K562 (cell line): ENCODE measurements at regions not wholly inside any gene's neighbourhood (a gene's known extent, or its start where the extent isn't known, plus 50 kb on each side); places are given as distances from the start of the nearest gene placed in this dataset.

Source experiments
- ATF1 ChIP-seq, 2 experiments: fragments of 450-650 bp in 1 of 2; IDR thresholded peaks; 2 replicates each; pipeline ENCODE4 v1.6.1; 2016; ENCODE audit warnings: missing compliant biosample characterization in 1 of 2, missing genetic modification characterization in 1 of 2
- CTCF ChIP-seq, 3 experiments: IDR thresholded peaks in 2 of 3; conservative IDR thresholded peaks in 1 of 3; 2 replicates each; pipeline ENCODE4 v1.5.1; 2011 to 2012; ENCODE audit warnings: low read length in 3 of 3, mild to moderate bottlenecking in 3 of 3, control low read depth in 2 of 3, improper control_type of control experiment in 1 of 3, inconsistent platforms in 1 of 3, low read depth in 1 of 3, mixed read lengths in 1 of 3, moderate library complexity in 1 of 3; ENCODE audit not compliant: insufficient read depth in 2 of 3
- ETS1 ChIP-seq: conservative IDR thresholded peaks from 2 replicates; pipeline ENCODE4 v1.6.1; 2011; ENCODE audit warnings: low read depth, mild to moderate bottlenecking, low read length; ENCODE audit not compliant: control insufficient read depth
- GABPA ChIP-seq: fragments of 200-800 bp; sonication (Bioruptor generic); conservative IDR thresholded peaks from 2 replicates; pipeline ENCODE4 v1.6.1; 2016; ENCODE audit warnings: low read depth, missing genetic modification characterization, missing compliant biosample characterization
- POLR2A ChIP-seq: fragments of 450-650 bp; conservative IDR thresholded peaks from 2 replicates; pipeline ENCODE4 v1.6.1; 2016
- TAF1 ChIP-seq: IDR thresholded peaks from 2 replicates; pipeline ENCODE4 v1.6.1; 2011; ENCODE audit warnings: mild to moderate bottlenecking, low read length, moderate library complexity; ENCODE audit not compliant: insufficient read depth, control insufficient read depth, severe bottlenecking; ENCODE audit errors: extremely low read depth
- TARDBP ChIP-seq: fragments of 450-650 bp; IDR thresholded peaks from 2 replicates; pipeline ENCODE4 v1.6.1; 2016
- ZNF398 ChIP-seq: fragments of 250-450 bp; sonication (Bioruptor Pico); IDR thresholded peaks from 2 replicates; pipeline ENCODE4 v1.8.0; 2021; ENCODE audit warnings: moderate library complexity, mild to moderate bottlenecking, inconsistent platforms
- ZNF609 ChIP-seq: sonication (generic); formaldehyde crosslinking; IDR thresholded peaks from 2 replicates; pipeline ENCODE4 v1.8.1; 2023; ENCODE audit warnings: missing genetic modification reagents, mild to moderate bottlenecking, borderline replicate concordance

- no peak for TF ChIP-seq ZNF609 (CRISPR knock-in tag)
- TF ChIP-seq TARDBP: no peak
- TF ChIP-seq ZNF398 (CRISPR knock-in tag): no peak
- TF ChIP-seq POLR2A: no peak
- TF ChIP-seq ETS1: no peak
- no peak for TF ChIP-seq TAF1
- no peak for TF ChIP-seq ATF1 (CRISPR knock-in tag; IDR thresholded peaks at IDR 0.05)
- no peak for TF ChIP-seq ATF1 (tag; IDR thresholded peaks at IDR 0.05)
- no peak for TF ChIP-seq GABPA (tag)
- TF ChIP-seq CTCF (IDR thresholded peaks at IDR 0.05 in 2 of 3, conservative IDR thresholded peaks at IDR 0.05 in 1 of 3; ENCODE audit: insufficient read depth in 2 of 3, low read depth in 1 of 3, low read length in 3 of 3): no peak
Observed at GRCh38 chr15:95501865-95502264, 828.6 kb upstream of the NR2F2 start.
